GM23338 (cell line): ENCODE measurements at regions not wholly inside any gene's neighbourhood (a gene's known extent, or its start where the extent isn't known, plus 50 kb on each side); places are given as distances from the start of the nearest gene placed in this dataset.

ENCODE experiments used
- ATAC-seq: fragments of 200-7000 bp; cut with Tn5 transposase; 3 replicates; pipeline ENCODE4 v1.9.1; 2020
- DNase-seq: peaks from one replicate; pipeline ENCODE4 v3.0.0-alpha.2; 2015; ENCODE audit warnings: low spot score
- H2AFZ ChIP-seq: fragments of 200-600 bp; sonication (generic); 2 replicates; pipeline ENCODE4 v1.8.0; 2016; ENCODE audit warnings: antibody characterized with exemption, mild to moderate bottlenecking, moderate library complexity
- H3F3A ChIP-seq: fragments of 200-600 bp; sonication (generic); replicated peaks from 2 replicates; pipeline ENCODE4 v1.8.0; 2017; ENCODE audit warnings: antibody characterized with exemption, mixed run types, low read depth
- H3K27ac ChIP-seq: fragments of 200-600 bp; sonication (generic); 2 replicates; pipeline ENCODE4 v1.6.1; 2016; ENCODE audit warnings: low read depth
- H3K27me3 ChIP-seq: fragments of 200-600 bp; sonication (generic); 2 replicates; pipeline ENCODE4 v1.8.0; 2016; ENCODE audit warnings: mild to moderate bottlenecking, mixed run types, moderate library complexity; ENCODE audit not compliant: insufficient read depth
- H3K36me3 ChIP-seq: fragments of 200-600 bp; sonication (generic); 2 replicates; pipeline ENCODE4 v1.8.0; 2016; ENCODE audit warnings: mild to moderate bottlenecking; ENCODE audit not compliant: insufficient read depth
- H3K4me1 ChIP-seq: fragments of 200-600 bp; sonication (generic); 2 replicates; pipeline ENCODE4 v1.8.0; 2016; ENCODE audit warnings: mild to moderate bottlenecking, moderate library complexity; ENCODE audit not compliant: insufficient read depth
- H3K4me2 ChIP-seq: fragments of 200-600 bp; sonication (generic); 2 replicates; pipeline ENCODE4 v1.7.1; 2017; ENCODE audit warnings: mixed run types
- H3K4me3 ChIP-seq: fragments of 200-600 bp; sonication (generic); 2 replicates; pipeline ENCODE4 v1.6.1; 2016; ENCODE audit warnings: mixed run types
- H3K79me2 ChIP-seq: fragments of 200-600 bp; sonication (generic); replicated peaks from 2 replicates; pipeline ENCODE4 v1.8.0; 2017; ENCODE audit warnings: mild to moderate bottlenecking; ENCODE audit not compliant: insufficient read depth
- H3K9me2 ChIP-seq: fragments of 200-600 bp; sonication (generic); 2 replicates; pipeline ENCODE4 v1.8.0; 2017; ENCODE audit not compliant: insufficient read depth
- H4K20me1 ChIP-seq: fragments of 200-600 bp; sonication (generic); replicated peaks from 2 replicates; pipeline ENCODE4 v1.8.0; 2017; ENCODE audit warnings: mild to moderate bottlenecking; ENCODE audit not compliant: insufficient read depth
- H3K27ac Mint-ChIP-seq: 2 replicates; pipeline ENCODE4 v1.8.0; 2020; ENCODE audit warnings: inconsistent platforms, mild to moderate bottlenecking, moderate library complexity, mixed read lengths
- H3K27me3 Mint-ChIP-seq: 3 replicates; pipeline ENCODE4 v1.8.0; 2022; ENCODE audit warnings: low read depth, mild to moderate bottlenecking, moderate library complexity, mixed read lengths, inconsistent platforms; ENCODE audit not compliant: insufficient read depth, poor library complexity
- H3K36me3 Mint-ChIP-seq: 3 replicates; pipeline ENCODE4 v1.8.0; 2021; ENCODE audit warnings: low read depth, mild to moderate bottlenecking, inconsistent platforms, moderate library complexity, mixed read lengths
- H3K4me1 Mint-ChIP-seq: 3 replicates; pipeline ENCODE4 v1.8.0; 2020; ENCODE audit warnings: mild to moderate bottlenecking, inconsistent platforms, mixed read lengths
- H3K4me3 Mint-ChIP-seq: 3 replicates; pipeline ENCODE4 v1.8.0; 2021; ENCODE audit warnings: moderate library complexity, mild to moderate bottlenecking, inconsistent platforms, mixed read lengths
- H3K9me3 Mint-ChIP-seq: 3 replicates; pipeline ENCODE4 v1.8.0; 2020; ENCODE audit warnings: moderate library complexity, mild to moderate bottlenecking, inconsistent platforms, mixed read lengths
- CREB1 ChIP-seq: fragments of 250-450 bp; sonication (Bioruptor Pico); IDR thresholded peaks from 2 replicates; pipeline ENCODE4 v1.5.0; 2020; ENCODE audit warnings: low read depth, mild to moderate bottlenecking, moderate library complexity
- CTCF ChIP-seq, 2 experiments: fragments of 200-600 bp in 1 of 2; sonication (generic) in 1 of 2; conservative IDR thresholded peaks; 2 replicates each; pipeline versions ENCODE4 v1.5.1 to v1.6.1; 2016 to 2017; ENCODE audit warnings: antibody characterized with exemption in 2 of 2, low read depth in 2 of 2, mild to moderate bottlenecking in 2 of 2, moderate library complexity in 1 of 2
- ETS1 ChIP-seq: IDR thresholded peaks from 2 replicates; pipeline ENCODE4 v1.6.1; 2016; ENCODE audit warnings: antibody characterized with exemption
- EZH2 ChIP-seq: fragments of 200-600 bp; sonication (generic); IDR thresholded peaks from one replicate; pipeline ENCODE4 v1.8.0; 2017; ENCODE audit warnings: antibody characterized with exemption, mild to moderate bottlenecking, low read depth; ENCODE audit not compliant: unreplicated experiment
- EZH2phosphoT487 ChIP-seq: fragments of 200-600 bp; sonication (generic); IDR thresholded peaks from one replicate; pipeline ENCODE4 v1.8.1; 2018; ENCODE audit warnings: antibody characterized with exemption; ENCODE audit not compliant: unreplicated experiment
- JUNB ChIP-seq: IDR thresholded peaks from one replicate; pipeline ENCODE4 v1.6.1; 2016; ENCODE audit warnings: antibody characterized with exemption; ENCODE audit not compliant: unreplicated experiment
- NANOG ChIP-seq: IDR thresholded peaks from 2 replicates; pipeline ENCODE4 v1.6.1; 2016; ENCODE audit warnings: antibody characterized with exemption, borderline replicate concordance
- POLR2AphosphoS5 ChIP-seq: IDR thresholded peaks from 2 replicates; pipeline ENCODE4 v1.6.1; 2016; ENCODE audit warnings: antibody characterized with exemption, low read depth
- REST ChIP-seq: IDR thresholded peaks from one replicate; pipeline ENCODE4 v1.6.1; 2018; ENCODE audit warnings: antibody characterized with exemption; ENCODE audit not compliant: unreplicated experiment
- STAT1 ChIP-seq: IDR thresholded peaks from one replicate; pipeline ENCODE4 v1.6.1; 2016; ENCODE audit warnings: antibody characterized with exemption; ENCODE audit not compliant: unreplicated experiment
- ZNF114 ChIP-seq: fragments of 250-450 bp; sonication (Bioruptor Pico); IDR thresholded peaks from 2 replicates; pipeline ENCODE4 v1.5.0; 2020; ENCODE audit warnings: mild to moderate bottlenecking, moderate library complexity
- ZNF331 ChIP-seq: fragments of 250-450 bp; sonication (Bioruptor Pico); IDR thresholded peaks from 2 replicates; pipeline ENCODE4 v1.5.0; 2020; ENCODE audit warnings: low read depth, mild to moderate bottlenecking, moderate library complexity
- ZNF462 ChIP-seq: fragments of 250-450 bp; sonication (Bioruptor Pico); IDR thresholded peaks from 2 replicates; pipeline ENCODE4 v1.5.0; 2020; ENCODE audit warnings: mild to moderate bottlenecking, moderate library complexity

- ATAC-seq: no peak
- Mint-ChIP-seq H3K27ac (no peak overlapping the region), H3K27me3 (no peaks in the 10 kb centered on the region)
Observed at GRCh38 chr1:83750201-83750600, 248.7 kb downstream of the TTLL7 start.

More at GRCh38 chr1:83750201-83750600, 248.7 kb downstream of the TTLL7 start:
- Histone ChIP-seq H3K4me2 (no peak overlapping the region), H2AFZ (no peak overlapping the region), H3F3A (no peaks in the 10 kb centered on the region), H3K9me2 (0 out of 2 replicates have a peak, but pooled peaks cover 5% of the 10 kb centered on the region), H3K4me3 (no peak overlapping the region), H3K79me2 (no peaks in the 10 kb centered on the region), H4K20me1 (no peaks in the 10 kb centered on the region), H3K27ac (no peak overlapping the region), H3K27me3 (no peaks in the 10 kb centered on the region), H3K36me3 (no peaks in the 10 kb centered on the region), H3K4me1 (no peaks in the 10 kb centered on the region)
- no peak for DNase-seq
- H3K9me3 Mint-ChIP-seq: peaks cover 9% of the 10 kb centered on the region; the same call in 2 of the 3 replicates
- peaks cover 7% of the 10 kb centered on the region; the same call in 1 of the 3 replicates for H3K36me3 Mint-ChIP-seq
- H3K4me3 Mint-ChIP-seq: no peak overlapping the region
- TF ChIP-seq ZNF331 (CRISPR knock-in tag) (no peak), EZH2 (no peak), JUNB (no peak), ETS1 (no peak), ZNF462 (CRISPR knock-in tag) (no peak), EZH2phosphoT487 (no peak), STAT1 (no peak), REST (no peak), CTCF (conservative IDR thresholded peaks at IDR 0.05; ENCODE audit: low read depth in 2 of 2) (no peak), ZNF114 (CRISPR knock-in tag) (no peak), NANOG (no peak), CREB1 (CRISPR knock-in tag) (no peak), POLR2AphosphoS5 (no peak)
- H3K4me1 Mint-ChIP-seq: peaks cover 9% of the 10 kb centered on the region
